NCI-H2196 treated with DMSO at 0.1 percent for 48 hours (cell line): ENCODE measurements at regions not wholly inside any gene's neighbourhood (a gene's known extent, or its start where the extent isn't known, plus 50 kb on each side); places are given as distances from the start of the nearest gene placed in this dataset.

Experiments
- DNase-seq: peaks from one replicate; lab custom pipeline; 2025; ENCODE audit not compliant: unreplicated experiment; lab: John Stamatoyannopoulos, UW

DNA sequence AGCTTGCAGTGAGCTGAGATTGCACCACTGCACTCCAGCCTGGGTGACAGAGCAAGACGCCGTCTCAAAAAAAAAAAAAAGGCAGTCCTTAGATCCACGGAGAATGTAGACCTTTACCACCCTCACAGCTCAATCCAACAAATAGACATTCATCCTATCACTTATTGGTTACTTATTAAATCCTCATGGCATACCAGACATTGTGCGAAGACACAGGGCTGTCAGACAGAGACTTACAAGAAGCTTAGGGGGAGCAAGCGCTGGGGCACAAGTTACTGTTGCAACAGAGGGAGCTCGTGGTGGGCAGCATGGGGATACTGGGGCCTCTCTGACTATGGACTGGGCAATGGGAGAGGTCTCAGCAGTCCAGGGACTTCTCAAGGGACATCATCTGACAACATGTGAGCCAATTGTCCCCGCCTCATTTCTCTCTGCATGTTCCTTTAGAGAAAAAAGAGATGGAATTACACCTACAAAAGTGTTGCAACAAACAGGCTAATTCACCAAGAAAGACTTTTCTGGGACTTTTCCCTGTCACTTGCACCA, 82.8 kb upstream of the TNS3 start:
- no peak for DNase-seq

GRCh38 chr7:47663851-47664250, 81.9 kb upstream of the TNS3 start:
- DNase-seq: no peak

DNA sequence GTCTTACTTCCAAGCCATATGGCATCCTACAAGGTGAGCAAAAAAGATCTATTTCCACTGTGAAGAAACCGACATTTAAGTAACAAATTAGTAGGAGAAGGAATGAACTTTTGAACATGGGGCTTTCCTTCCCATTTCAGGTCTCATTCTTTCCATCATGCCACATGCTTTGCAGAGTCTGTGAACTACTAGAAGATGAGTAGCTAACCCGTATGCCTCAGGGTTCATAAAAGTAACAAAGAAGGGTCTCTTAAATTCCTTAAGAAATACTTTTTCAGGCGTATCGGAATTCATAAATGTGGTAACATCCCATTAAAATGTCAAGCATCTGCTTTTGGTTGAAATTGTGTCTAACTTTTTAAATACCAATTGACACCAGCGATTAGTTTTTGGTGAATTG, 81.3 kb upstream of the TNS3 start:
- DNase-seq: no peak

- no peak for DNase-seq
Observed at GRCh38 chr7:47661051-47661714, 79.3 kb upstream of the TNS3 start.

- DNase-seq: no peak
Observed at GRCh38 chr7:47659664-47660462, 78.0 kb upstream of the TNS3 start.

DNA sequence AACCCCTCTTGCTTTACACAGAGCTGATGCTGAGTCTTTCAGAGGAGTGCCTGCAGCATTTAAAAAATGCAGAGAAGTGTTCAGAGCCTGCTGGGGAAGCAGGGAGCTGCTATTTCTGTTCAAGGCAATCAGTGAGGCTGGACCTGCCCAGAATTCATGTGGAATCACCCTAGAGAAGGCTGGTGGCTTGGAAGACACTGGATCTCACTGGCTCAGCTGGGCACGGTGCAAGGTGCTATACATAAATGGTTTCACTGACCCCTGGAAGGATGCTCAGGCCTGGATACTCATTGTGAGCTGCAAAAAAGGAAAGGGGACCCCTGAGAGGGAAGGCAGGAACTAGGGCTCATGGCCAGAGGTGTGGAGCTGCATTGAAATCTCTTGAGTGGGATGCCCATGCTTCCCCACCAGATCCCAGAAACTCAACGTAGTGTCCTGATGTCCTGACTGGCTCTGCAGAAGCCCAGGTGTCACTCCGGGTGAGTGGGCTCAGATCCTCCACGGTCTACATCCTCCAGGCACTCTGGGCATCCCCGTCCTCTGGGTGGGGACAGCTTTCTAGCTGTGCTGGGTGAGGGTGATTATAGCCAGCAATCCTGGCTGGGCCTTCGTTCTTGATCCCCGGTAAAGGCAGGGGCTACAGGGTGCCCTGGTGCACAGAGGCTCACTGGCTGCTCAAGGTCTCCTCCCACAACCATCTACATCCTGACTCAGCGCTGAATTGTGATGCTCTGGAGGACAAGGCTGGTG, 77.2 kb upstream of the TNS3 start:
- no peak for DNase-seq

- DNase-seq: no peak
Observed at GRCh38 chr7:47657126-47657525, 75.2 kb upstream of the TNS3 start.

DNA sequence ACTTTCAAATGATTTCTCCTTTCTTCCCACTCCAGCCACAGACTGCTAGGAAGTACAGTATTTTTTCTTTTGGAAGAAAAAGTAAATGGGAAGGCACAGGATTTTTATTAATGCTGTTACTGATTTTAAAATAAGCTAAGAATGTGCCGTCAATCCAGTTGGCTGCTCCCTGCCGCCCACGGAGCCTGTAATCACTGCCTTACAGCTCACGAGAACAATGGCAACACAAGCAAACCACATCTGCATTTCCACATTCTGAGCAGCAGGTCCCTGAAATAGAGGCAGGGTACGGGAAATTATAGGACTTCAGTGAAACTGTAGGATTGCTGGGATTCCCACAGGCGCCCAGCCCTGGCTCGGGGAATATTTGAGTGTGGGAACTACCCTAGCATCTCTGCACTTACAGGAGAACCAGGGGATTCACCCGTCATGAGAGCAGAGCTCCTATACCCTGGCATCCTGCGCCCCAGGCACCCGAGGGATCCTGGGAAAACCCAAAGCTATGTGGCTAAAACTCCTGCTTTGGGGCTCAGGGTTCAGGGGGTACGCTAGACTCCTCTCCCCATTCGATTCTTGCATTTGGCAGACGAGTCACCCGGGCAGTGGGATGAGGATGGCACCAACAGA, 72.9 kb upstream of the TNS3 start:
- no peak for DNase-seq

DNA sequence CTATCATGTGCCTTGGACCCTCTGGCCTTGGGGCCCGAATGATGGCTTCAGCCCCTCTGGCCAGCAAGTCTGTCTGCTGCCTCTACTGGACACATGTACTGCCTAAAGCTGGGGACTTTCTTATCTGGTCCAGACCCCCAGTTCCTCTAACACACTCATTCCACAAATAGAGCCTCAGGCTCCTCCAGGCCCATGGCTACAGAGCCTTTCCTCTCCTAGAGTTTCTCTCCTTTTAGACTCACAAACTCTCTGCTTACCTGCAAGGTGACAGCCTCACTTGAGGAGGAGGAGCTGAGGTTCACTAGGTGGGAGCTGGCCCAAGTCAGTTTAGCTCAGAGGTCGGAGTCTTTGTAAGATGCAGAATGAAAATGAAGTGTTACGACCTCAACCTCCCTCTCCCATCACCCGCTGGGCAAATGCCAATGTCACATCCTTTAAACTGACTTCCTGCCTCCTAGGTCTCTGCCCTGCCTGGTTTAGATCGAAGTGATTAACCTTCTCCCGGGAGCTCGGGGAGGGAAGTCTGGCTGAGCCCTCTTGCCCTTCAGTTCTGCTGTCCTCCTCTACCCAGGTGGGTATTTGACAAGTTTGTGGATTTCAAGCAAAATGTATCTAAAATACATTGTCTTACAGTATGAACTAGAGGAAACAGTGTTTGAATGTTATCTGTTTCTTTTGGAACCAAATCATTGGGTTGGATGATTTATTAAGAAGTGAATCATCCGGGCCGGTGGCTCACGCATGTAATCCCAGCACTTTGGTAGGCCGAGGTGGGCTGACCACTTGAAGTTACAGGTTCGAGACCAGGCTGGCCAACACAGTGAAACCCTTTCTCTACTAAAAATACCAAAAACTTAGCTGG, 71.9 kb upstream of the TNS3 start:
- no peak for DNase-seq

DNA sequence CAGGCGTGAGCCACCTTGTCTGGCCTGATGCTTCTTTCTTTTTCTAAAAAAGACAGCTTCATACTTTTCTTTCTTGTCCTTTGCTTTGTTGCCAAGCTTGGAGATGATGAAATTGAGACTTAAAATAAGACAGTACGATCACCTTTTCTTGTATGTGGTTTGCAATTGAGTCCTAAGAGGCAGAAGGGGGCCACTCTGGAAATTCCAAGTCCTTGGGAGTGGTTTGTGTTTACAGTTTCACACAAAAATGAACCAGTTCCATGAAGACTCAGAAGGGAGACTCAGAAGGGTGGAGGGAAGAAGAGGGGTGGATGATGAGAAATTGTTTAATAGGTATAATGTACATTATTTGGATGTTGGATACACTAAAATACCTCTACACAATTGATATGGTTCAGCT, 70.7 kb upstream of the TNS3 start:
- no peak for DNase-seq

GRCh38 chr7:47651355-47652317, 69.7 kb upstream of the TNS3 start:
- no peak for DNase-seq

GRCh38 chr7:47649919-47650318, 68.0 kb upstream of the TNS3 start:
- no peak for DNase-seq

DNA sequence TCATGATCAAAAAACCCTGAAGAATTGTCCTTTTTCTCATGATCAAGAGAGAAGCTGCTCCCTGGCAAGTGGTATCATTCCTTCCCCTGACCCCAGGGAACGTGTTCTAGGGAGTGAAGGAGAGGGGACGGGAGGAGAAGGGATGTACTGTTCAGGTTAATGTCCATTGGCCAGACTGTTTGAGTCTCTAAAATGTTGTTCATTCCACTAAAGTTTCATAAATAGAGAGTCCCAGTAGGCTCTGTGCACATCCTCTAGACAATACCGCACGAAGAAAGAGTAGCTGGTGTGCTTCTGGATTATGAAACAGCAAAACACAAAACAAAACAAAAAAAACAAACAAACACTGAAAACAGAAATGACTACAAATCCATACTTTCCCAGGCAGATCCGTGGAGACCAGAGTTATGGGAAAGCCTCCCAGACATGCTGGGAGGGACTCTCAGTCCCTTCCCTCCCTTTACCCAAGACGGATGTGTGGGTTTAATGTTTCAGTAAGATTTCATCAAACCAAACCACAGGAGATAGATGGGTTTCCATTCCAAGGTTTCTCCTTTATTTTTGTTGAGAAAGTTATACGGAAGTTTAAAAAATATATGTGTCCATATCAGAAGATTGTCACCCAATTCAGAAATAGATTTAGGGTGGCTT, 66.5 kb upstream of the TNS3 start:
- no peak for DNase-seq

- no peak for DNase-seq
Observed at GRCh38 chr7:47647918-47648250, 66.0 kb upstream of the TNS3 start.

- no peak for DNase-seq
Observed at GRCh38 chr7:47647181-47647917, 65.4 kb upstream of the TNS3 start.

DNA sequence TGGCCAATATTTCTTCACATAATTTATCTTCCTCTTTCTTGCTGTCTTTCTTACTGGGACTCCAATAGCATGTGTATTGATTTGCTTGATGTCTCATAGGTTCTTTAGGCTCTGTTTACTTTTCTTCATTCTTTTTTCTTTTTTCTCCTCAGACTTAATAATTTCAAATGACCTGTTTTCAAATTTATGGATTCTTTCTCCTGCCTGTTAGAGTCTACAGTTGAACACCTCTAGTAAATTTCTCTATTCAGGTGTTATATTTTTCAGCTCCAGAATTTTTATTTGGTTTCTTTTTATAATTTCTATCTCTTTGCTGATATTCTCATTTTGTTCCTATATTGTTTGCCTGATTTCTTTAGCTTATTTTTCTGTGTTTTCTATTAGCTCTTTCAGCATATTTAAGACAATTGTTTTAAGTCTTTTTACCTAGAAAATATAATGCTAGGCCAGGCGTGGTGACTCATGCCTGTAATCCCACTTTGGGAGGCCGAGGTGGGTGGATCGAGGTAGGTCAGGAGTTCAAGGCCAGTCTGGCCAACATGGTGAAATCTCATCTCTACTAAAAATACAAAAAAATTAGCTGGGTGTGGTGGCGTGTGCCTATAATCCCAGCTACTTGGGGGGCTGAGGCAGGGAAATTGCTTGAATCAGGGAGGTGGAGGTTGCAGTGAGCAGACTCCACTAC, 61.9 kb upstream of the TNS3 start:
- DNase-seq: no peak

DNA sequence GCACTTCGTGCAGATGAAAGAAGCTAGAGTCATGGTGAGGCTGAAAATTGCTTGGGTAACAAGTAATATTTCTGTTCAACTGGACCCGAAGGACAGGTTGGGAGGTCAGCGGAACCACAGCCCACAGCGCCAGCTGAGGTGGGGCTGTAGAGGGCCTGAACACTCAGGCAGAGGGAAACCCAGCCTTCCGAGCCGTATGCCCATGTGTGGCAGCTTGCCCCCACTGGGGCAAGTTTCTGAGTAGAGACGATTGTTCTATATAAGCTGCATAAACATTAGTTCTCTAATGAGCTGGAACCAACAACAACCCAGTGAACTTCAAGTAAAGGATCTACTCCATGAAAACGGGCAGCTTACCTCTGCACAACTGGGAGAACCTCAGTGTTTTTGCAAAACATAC, 58.4 kb upstream of the TNS3 start:
- DNase-seq: no peak
